ENCODE measurements at regions not wholly inside any gene's neighbourhood (a gene's known extent, or its start where the extent isn't known, plus 50 kb on each side); places are given as distances from the start of the nearest gene placed in this dataset.
"Not testable (repeated sequence)": the region's sequence is repeated elsewhere in the genome, so short reads cannot be mapped to it uniquely, and the experiment has no call there.

DNA sequence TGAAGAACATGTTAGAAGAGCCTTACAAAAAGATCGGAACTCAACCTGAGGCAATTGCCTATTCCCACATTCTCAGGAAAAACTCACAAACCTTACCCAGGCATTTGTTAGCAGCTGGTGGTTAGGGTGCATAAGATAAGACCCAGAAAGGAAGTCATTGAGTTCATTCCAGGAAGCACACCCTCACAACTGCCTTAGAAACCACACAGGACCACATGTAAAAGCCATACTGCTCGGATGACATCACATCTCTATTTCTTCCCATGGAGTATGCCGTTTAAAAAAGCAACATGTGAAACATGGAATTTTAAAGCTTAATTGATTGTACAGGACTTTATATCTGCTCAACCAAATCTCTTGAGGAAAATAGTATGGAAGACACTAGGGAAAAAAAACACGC lies 411.2 kb downstream of the DAD1 start:
- no peak for ATAC-seq
- TF ChIP-seq BACH2 (CRISPR knock-in tag; IDR thresholded peaks at IDR 0.05; ENCODE audit: borderline replicate concordance): no peak
- no peak for TF ChIP-seq TOX (CRISPR knock-in tag; IDR thresholded peaks at IDR 0.05; ENCODE audit: borderline replicate concordance)
- TF ChIP-seq CSDC2 (CRISPR knock-in tag; IDR thresholded peaks at IDR 0.05): no peak
- TF ChIP-seq OSR1 (CRISPR knock-in tag; IDR thresholded peaks at IDR 0.05): no peak
- no peak for TF ChIP-seq ZNF565 (CRISPR knock-in tag; conservative IDR thresholded peaks at IDR 0.05; ENCODE audit: low read depth)
- TF ChIP-seq ESRRG (CRISPR knock-in tag; IDR thresholded peaks at IDR 0.05): no peak
- TF ChIP-seq ARNTL (CRISPR knock-in tag; IDR thresholded peaks at IDR 0.05; ENCODE audit: borderline replicate concordance, low read depth): no peak
- TF ChIP-seq, protein P1, sequence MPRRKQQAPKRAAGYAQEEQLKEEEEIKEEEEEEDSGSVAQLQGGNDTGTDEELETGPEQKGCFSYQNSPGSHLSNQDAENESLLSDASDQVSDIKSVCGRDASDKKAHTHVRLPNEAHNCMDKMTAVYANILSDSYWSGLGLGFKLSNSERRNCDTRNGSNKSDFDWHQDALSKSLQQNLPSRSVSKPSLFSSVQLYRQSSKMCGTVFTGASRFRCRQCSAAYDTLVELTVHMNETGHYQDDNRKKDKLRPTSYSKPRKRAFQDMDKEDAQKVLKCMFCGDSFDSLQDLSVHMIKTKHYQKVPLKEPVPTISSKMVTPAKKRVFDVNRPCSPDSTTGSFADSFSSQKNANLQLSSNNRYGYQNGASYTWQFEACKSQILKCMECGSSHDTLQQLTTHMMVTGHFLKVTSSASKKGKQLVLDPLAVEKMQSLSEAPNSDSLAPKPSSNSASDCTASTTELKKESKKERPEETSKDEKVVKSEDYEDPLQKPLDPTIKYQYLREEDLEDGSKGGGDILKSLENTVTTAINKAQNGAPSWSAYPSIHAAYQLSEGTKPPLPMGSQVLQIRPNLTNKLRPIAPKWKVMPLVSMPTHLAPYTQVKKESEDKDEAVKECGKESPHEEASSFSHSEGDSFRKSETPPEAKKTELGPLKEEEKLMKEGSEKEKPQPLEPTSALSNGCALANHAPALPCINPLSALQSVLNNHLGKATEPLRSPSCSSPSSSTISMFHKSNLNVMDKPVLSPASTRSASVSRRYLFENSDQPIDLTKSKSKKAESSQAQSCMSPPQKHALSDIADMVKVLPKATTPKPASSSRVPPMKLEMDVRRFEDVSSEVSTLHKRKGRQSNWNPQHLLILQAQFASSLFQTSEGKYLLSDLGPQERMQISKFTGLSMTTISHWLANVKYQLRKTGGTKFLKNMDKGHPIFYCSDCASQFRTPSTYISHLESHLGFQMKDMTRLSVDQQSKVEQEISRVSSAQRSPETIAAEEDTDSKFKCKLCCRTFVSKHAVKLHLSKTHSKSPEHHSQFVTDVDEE (CRISPR knock-in tag; IDR thresholded peaks at IDR 0.05): no peak
- no peak for TF ChIP-seq ISL1 (CRISPR knock-in tag; IDR thresholded peaks at IDR 0.05)
- TF ChIP-seq, protein P2, sequence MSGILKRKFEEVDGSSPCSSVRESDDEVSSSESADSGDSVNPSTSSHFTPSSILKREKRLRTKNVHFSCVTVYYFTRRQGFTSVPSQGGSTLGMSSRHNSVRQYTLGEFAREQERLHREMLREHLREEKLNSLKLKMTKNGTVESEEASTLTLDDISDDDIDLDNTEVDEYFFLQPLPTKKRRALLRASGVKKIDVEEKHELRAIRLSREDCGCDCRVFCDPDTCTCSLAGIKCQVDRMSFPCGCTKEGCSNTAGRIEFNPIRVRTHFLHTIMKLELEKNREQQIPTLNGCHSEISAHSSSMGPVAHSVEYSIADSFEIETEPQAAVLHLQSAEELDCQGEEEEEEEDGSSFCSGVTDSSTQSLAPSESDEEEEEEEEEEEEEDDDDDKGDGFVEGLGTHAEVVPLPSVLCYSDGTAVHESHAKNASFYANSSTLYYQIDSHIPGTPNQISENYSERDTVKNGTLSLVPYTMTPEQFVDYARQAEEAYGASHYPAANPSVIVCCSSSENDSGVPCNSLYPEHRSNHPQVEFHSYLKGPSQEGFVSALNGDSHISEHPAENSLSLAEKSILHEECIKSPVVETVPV (CRISPR knock-in tag; IDR thresholded peaks at IDR 0.05): no peak
- TF ChIP-seq, protein P3, sequence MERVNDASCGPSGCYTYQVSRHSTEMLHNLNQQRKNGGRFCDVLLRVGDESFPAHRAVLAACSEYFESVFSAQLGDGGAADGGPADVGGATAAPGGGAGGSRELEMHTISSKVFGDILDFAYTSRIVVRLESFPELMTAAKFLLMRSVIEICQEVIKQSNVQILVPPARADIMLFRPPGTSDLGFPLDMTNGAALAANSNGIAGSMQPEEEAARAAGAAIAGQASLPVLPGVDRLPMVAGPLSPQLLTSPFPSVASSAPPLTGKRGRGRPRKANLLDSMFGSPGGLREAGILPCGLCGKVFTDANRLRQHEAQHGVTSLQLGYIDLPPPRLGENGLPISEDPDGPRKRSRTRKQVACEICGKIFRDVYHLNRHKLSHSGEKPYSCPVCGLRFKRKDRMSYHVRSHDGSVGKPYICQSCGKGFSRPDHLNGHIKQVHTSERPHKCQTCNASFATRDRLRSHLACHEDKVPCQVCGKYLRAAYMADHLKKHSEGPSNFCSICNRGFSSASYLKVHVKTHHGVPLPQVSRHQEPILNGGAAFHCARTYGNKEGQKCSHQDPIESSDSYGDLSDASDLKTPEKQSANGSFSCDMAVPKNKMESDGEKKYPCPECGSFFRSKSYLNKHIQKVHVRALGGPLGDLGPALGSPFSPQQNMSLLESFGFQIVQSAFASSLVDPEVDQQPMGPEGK (CRISPR knock-in tag; IDR thresholded peaks at IDR 0.05; ENCODE audit: borderline replicate concordance): no peak

GRCh38 chr14:22176957-22177356 lies 412.1 kb downstream of the DAD1 start:
- no peak for ATAC-seq
- TF ChIP-seq, protein P2 (CRISPR knock-in tag; IDR thresholded peaks at IDR 0.05): no peak
- TF ChIP-seq ZNF8 (CRISPR knock-in tag; IDR thresholded peaks at IDR 0.05): no peak
- no peak for TF ChIP-seq CREB5 (CRISPR knock-in tag; IDR thresholded peaks at IDR 0.05; ENCODE audit: low read depth)
- no peak for TF ChIP-seq ARNTL (CRISPR knock-in tag; IDR thresholded peaks at IDR 0.05; ENCODE audit: borderline replicate concordance, low read depth)
- TF ChIP-seq RARB (CRISPR knock-in tag; IDR thresholded peaks at IDR 0.05): no peak
- TF ChIP-seq OSR1 (CRISPR knock-in tag; IDR thresholded peaks at IDR 0.05): no peak
- TF ChIP-seq, protein P3 (CRISPR knock-in tag; IDR thresholded peaks at IDR 0.05; ENCODE audit: borderline replicate concordance): no peak
- TF ChIP-seq, protein P1 (CRISPR knock-in tag; IDR thresholded peaks at IDR 0.05): no peak
- no peak for TF ChIP-seq ISL1 (CRISPR knock-in tag; IDR thresholded peaks at IDR 0.05)
- TF ChIP-seq POU6F1 (CRISPR knock-in tag; IDR thresholded peaks at IDR 0.05; ENCODE audit: borderline replicate concordance, low read depth): no peak
- no peak for TF ChIP-seq ESRRG (CRISPR knock-in tag; IDR thresholded peaks at IDR 0.05)
- no peak for TF ChIP-seq ZFP3 (CRISPR knock-in tag; IDR thresholded peaks at IDR 0.05)
- no peak for TF ChIP-seq ZFP30 (CRISPR knock-in tag; IDR thresholded peaks at IDR 0.05)
- TF ChIP-seq ZNF565 (CRISPR knock-in tag; conservative IDR thresholded peaks at IDR 0.05; ENCODE audit: low read depth): no peak
- TF ChIP-seq CSDC2 (CRISPR knock-in tag; IDR thresholded peaks at IDR 0.05): no peak
- no peak for TF ChIP-seq GLIS3 (CRISPR knock-in tag; IDR thresholded peaks at IDR 0.05)
- no peak for TF ChIP-seq TCF4 (CRISPR knock-in tag; IDR thresholded peaks at IDR 0.05; ENCODE audit: borderline replicate concordance)
- TF ChIP-seq PPARA (CRISPR knock-in tag; IDR thresholded peaks at IDR 0.05; ENCODE audit: borderline replicate concordance): no peak
- no peak for TF ChIP-seq BACH2 (CRISPR knock-in tag; IDR thresholded peaks at IDR 0.05; ENCODE audit: borderline replicate concordance)

DNA sequence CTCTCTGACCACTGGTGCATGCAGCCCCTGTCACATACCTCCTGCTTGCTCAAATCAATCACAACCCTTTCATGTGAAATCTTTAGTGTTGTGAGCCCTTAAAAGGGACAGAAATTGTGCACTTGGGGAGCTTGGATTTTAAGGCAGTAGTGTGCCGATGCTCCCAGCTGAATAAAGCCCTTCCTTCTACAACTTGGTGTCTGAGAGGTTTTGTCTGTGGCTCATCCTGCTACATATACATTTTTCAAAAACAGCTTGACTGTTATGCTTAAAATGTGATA lies 413.8 kb downstream of the DAD1 start:
- ATAC-seq: not testable (repeated sequence)
